AG20443 (cell line): ENCODE measurements at regions not wholly inside any gene's neighbourhood (a gene's known extent, or its start where the extent isn't known, plus 50 kb on each side); places are given as distances from the start of the nearest gene placed in this dataset.
"Not testable (repeated sequence)": the region's sequence is repeated elsewhere in the genome, so short reads cannot be mapped to it uniquely, and the experiment has no call there.

ENCODE experiments used
- DNase-seq: peaks from one replicate; pipeline ENCODE4 v3.0.0; 2012; ENCODE audit warnings: low spot score, mixed read lengths

DNA sequence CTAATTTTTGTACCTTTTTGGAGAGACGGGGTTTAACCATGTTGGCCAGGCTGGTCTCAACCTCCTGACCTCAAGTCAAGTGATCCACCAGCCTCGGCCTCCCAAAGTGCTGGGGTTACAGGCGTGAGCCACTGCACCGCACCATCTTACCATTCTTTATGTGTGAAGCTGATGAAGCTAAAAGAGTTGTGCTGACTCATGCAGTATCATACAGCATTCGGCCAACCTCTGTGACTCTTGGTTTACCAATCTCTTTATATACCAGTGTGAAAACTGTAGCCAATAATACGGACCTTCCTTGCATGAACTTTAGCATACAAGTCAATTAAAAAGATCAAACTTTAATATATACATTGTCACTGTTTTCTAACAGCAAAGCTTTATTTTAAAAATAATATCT is 878.2 kb upstream of the MBL2 start:
- no peak for DNase-seq

DNA sequence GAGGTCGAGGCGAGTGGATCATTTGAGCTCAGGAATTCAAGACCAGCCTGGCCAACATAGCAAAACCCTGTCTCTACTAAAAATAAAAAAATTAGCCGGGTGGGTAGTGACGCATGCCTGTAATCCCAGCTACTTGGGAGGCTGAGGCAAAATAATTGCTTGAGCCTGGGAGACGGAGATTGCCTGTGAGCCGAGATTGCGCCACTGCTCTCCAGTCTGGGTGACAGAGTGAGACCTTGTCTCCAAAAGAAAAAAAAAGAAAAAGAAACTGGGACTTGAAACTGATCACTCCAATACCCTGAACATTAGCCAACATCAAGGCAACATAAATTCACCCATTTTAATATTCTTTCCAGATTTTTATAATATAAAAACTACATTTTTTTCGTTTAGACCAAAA is 874.6 kb upstream of the MBL2 start:
- not testable (repeated sequence) for DNase-seq

DNA sequence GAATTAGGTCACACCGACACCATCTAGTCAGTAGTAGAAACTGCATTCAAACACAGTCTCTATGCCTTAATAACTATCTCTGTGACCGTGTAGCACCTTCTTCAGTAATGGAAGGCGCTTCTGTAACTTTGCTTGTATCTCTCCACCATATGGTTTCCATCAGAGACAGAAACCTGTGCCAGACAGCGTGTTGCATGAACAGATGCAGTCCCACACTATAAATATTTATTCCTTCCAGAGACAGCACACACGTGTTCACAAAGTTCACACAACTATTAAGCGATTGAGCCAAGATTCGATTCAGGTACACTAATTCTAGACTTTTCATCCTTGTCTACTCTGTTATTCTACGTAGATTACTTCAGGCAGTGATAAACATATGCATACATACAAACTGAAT is 873.9 kb upstream of the MBL2 start:
- DNase-seq: no peak

GRCh38 chr10:53645951-53646350 is 873.4 kb upstream of the MBL2 start:
- DNase-seq: no peak

- DNase-seq: no peak
Measured at GRCh38 chr10:53638006-53638405, 865.4 kb upstream of the MBL2 start.

- DNase-seq: no peak
Measured at GRCh38 chr10:53624722-53625121, 852.1 kb upstream of the MBL2 start.

- no peak for DNase-seq
Measured at GRCh38 chr10:53622201-53622600, 849.6 kb upstream of the MBL2 start.

DNA sequence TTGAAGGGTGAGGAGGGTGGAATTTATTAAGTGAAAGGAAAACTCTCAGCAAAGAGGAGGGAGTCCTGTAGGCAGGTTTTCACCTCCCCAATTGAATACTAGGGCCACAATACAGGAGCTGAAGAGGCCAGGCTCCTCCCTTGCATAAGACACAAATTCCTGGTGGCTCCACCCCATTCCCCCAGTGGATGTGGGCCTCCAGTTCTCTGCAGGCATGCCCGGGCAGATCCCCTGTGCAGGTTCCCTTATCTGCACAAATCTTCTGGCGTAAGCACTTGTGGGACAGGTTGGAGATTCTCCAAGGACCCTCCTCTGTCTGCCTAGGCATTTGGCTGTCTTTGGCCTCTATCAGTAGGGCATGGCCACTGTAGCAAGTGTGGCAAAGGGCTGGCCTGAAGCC is 847.1 kb upstream of the MBL2 start:
- DNase-seq: no peak

- DNase-seq: no peak
Measured at GRCh38 chr10:53607691-53608090, 835.1 kb upstream of the MBL2 start.

DNA sequence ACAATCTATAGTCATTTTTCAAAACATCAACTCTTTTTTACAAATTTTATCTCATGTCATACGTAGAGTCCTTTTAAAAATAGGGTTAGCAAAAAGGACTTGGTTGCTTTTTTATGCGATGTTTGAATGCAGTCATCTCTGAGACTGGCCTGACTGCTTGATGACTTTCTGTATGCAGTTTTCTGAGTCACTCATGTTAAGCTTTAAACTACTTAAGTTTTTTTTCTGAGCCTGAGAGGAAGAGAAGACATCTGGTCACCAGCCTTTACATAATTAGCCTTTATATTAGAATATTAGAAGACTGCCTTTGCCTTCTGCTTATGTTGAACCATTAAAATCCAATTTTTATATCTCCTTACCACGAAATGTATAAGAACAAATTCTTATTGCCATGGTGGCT is 834.4 kb upstream of the MBL2 start:
- DNase-seq: no peak

DNA sequence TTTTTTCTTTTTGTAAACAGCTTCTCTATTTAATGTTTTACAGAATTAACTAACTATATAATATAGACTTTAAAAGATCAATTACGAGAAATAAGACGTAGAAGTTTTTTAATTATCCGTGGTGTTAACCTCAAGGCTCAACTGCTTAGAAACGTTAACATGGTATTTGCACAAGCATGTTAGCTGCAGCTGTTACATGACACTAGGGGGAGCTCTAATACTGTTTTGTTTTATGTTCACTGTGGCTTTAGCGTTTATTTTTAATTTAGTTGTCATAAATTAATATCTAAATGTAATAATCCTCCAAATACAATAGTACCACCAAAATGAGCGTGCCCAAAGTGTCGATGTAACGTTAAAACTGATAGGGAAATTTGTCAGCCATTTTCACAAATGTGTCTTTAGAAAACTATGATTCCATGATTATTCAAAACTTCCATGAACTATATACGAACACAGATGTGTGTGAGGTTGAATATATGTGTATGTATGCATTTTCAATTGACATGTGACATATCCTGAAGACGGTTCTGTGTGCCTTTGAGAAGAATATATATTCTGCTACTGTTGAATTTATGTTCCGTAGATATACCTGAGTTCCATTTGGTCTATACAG is 828.8 kb upstream of the MBL2 start:
- DNase-seq: peak; percentile 19

- DNase-seq: no peak
Measured at GRCh38 chr10:53598914-53599313, 826.3 kb upstream of the MBL2 start.

DNA sequence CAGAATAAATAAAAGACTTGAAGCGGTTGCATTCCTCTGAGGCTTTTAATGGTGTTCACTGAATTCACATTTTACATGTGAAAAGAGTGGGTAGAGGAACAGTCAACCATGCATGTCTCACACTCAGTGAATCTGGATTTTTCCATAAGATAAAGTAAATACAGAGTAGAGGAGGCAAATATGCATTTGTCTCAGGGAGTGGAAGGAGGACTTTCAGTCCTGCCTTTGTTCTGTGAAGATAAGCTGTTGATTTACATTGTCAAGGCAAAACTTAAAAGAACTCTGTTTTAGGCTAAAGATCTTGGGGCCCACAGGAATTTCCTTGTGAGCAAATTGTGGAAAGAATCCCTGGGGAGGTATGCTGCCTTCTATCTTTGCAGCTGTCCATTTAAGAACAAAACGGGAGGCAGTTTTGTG is 825.3 kb upstream of the MBL2 start:
- no peak for DNase-seq

DNA sequence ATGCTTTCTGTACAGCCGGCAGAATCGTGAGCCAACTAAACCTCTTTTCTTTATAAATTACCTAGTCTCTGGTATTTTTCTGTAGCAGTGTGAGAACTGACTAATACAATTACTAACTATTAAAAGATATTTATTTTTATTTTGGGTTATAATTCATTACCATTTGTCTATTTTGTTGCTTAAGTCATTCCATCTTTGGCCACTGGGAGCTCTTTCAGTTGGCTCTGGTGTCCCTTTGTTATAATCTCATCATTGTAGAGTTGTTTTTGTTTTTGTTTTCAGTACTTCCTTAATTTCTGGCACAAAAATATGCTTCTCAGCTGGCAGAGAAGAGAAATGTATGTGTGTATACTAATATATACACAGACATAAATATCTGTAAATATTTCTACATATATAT is 807.9 kb upstream of the MBL2 start:
- no peak for DNase-seq

DNA sequence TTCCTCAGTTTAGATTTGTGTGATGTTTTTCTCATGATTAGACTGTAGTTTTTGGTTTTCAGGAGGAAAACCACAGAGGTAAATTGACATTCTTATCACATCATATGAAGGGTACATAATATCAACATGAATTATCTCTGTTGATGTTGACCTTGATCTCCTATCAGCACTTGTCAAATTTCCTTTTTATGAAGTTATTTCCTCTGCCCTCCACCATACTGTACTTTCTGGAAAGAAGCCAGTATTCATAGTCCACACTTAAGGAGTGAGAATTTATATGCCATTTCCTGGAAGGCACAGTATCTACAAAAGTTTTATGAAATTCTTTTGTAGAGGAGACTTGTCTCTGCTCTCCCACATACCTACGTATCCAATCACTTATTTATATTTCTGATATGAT is 807.2 kb upstream of the MBL2 start:
- no peak for DNase-seq

DNA sequence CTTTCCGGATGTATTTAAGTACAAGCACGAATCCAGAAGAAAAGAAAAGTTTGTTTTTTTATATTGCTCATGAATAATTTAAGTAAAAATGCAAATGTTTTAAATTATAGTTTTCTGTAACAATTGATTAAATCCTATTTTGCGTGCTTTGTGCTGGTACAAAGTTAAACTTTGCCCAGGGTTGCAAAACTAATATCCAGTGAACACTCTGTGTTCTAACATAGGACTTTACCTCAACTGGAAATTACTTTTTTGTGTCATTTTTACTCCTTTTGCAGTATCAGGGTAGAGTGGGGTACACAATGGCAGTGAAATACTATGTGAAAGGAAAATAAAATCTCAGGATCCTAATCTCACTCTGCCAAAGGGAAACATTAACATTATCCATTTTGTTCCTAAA is 801.4 kb upstream of the MBL2 start:
- no peak for DNase-seq

GRCh38 chr10:53573498-53573897 is 800.9 kb upstream of the MBL2 start:
- DNase-seq: no peak

DNA sequence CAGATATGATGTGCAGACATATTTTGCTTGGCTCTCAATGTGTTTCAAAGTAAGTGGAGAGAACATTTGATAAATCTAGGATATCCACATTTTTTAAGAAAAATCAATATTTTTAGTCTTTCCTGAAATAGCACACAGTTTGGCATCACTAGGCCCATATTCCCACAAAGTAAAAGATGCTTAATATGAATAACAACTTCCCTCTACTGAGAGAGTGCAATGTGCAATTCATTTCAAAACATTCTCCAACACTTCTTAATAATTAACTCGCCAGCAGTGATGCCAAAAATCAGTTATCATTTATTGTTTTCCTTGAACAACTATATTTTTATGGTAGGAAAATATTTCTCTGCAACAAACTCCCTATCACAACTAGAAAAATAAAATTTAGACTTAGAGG is 800.2 kb upstream of the MBL2 start:
- DNase-seq: no peak

- DNase-seq: no peak
Measured at GRCh38 chr10:53570221-53570620, 797.6 kb upstream of the MBL2 start.

DNA sequence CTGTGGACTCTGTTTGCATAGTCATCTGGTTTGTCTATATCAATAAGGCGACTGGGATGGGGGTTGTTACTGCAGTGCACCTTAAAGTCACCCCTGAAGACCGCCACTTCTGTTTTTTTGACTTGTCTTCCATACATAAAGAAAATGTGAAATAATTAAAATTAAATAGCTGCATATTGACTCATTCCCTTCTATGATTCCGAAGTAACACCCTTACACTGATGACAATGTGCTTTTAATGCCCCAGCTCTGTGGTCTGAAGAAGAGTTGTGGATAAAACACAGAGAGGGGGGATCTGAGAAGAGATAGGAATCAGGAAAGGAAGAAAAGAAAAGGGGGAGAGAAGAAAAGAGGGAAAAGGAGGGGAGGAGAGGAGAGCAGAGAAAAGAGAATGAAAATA is 796.9 kb upstream of the MBL2 start:
- DNase-seq: no peak

GRCh38 chr10:53548664-53549063 is 776.1 kb upstream of the MBL2 start:
- no peak for DNase-seq

DNA sequence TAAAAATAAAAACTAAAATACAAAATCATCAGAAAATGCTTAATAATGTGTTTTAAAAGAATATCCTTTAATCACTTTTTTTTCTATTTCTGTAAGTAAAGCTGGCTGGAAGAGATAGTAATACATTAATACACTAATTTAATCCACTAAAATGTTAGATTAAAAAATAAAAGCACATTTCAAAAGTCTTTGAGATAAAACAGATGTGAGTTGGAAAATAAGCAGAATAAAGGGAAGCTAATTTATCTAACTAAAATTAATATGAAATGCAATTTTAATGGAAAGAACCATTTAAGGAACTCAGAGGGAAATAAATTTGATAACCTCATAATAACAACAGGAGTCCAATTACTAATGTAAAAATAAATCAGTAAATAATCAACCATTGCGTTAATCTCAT is 774.8 kb upstream of the MBL2 start:
- DNase-seq: no peak

DNA sequence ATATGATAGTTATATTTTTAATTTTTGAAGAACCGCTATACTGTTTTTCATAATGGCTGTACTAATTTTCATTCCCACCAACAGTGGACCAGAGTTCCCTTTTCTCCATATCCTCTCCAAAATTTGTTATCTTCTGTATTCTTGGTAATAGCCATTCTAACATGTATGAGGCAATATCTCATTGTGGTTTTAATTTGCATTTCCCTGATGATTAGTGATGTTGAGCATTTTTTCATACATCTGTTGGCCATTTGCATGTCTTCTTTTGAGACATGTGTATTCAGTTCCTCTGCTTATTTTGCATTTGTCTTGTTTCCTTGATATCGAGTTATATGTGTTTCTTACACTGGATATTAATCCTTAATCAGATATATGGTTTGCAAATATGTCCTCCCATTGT is 770.8 kb upstream of the MBL2 start:
- DNase-seq: no peak

DNA sequence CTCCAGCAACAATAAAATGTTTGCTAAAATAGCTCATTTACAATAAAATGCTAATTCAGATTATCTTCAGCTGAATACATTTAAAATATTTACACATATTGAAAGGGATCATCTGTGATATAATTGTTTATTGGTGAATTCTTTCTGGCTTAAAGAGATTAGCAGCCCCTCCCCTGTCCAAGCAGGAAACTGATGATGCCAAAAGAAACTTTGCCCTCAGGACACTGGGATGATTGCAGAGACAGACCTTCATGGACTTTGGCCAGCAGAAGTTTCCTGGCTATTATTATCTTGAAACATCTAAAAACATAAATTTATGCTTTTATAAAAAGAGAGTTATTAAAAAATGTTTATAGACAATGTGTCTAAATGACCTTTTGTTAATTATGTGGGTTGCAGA is 764.9 kb upstream of the MBL2 start:
- DNase-seq: no peak

- DNase-seq: no peak
Measured at GRCh38 chr10:53536322-53536721, 763.7 kb upstream of the MBL2 start.
